Glutamatergic neuron (in vitro differentiated cells): ENCODE measurements at regions not wholly inside any gene's neighbourhood (a gene's known extent, or its start where the extent isn't known, plus 50 kb on each side); places are given as distances from the start of the nearest gene placed in this dataset.

Source experiments
- DNase-seq: peaks from one replicate; pipeline ENCODE4 v3.0.0; 2022
- H3K27ac Mint-ChIP-seq: one replicate; pipeline ENCODE4 v1.8.0; 2020; ENCODE audit warnings: mild to moderate bottlenecking, mixed read lengths, inconsistent platforms; ENCODE audit not compliant: unreplicated experiment
- H3K27me3 Mint-ChIP-seq: one replicate; pipeline ENCODE4 v1.8.0; 2020; ENCODE audit warnings: mild to moderate bottlenecking, moderate library complexity, mixed read lengths, inconsistent platforms; ENCODE audit not compliant: unreplicated experiment
- H3K36me3 Mint-ChIP-seq: one replicate; pipeline ENCODE4 v1.8.0; 2020; ENCODE audit warnings: mild to moderate bottlenecking, mixed read lengths, inconsistent platforms; ENCODE audit not compliant: unreplicated experiment
- H3K4me1 Mint-ChIP-seq: one replicate; pipeline ENCODE4 v1.8.0; 2020; ENCODE audit warnings: mild to moderate bottlenecking, low read depth, mixed read lengths, inconsistent platforms; ENCODE audit not compliant: unreplicated experiment
- H3K4me3 Mint-ChIP-seq: one replicate; pipeline ENCODE4 v1.8.0; 2020; ENCODE audit warnings: mild to moderate bottlenecking, mixed read lengths, inconsistent platforms; ENCODE audit not compliant: unreplicated experiment
- H3K9me3 Mint-ChIP-seq: one replicate; pipeline ENCODE4 v1.8.0; 2020; ENCODE audit warnings: mild to moderate bottlenecking, moderate library complexity, mixed read lengths, inconsistent platforms; ENCODE audit not compliant: unreplicated experiment
- CTCF ChIP-seq: fragments of 200-600 bp; sonication (generic); IDR thresholded peaks from one replicate; pipeline ENCODE4 v1.5.0; 2021; ENCODE audit not compliant: partially characterized antibody, unreplicated experiment

- Mint-ChIP-seq H3K27me3 (no peaks in the 10 kb centered on the region), H3K9me3 (no peaks in the 10 kb centered on the region), H3K4me3 (no peak overlapping the region), H3K36me3 (no peaks in the 10 kb centered on the region), H3K27ac (no peak overlapping the region), H3K4me1 (peaks cover 2% of the 10 kb centered on the region)
- no peak for DNase-seq
- no peak for TF ChIP-seq CTCF
These were observed 120.2 kb downstream of the RAB11FIP2 start for GRCh38 chr10:117926491-117926890.

- H3K9me3 Mint-ChIP-seq: no peaks in the 10 kb centered on the region
- no peak for DNase-seq
- H3K27ac Mint-ChIP-seq: no peak overlapping the region
- no peaks in the 10 kb centered on the region for H3K27me3 Mint-ChIP-seq
- TF ChIP-seq CTCF: no peak
- H3K4me3 Mint-ChIP-seq: no peak overlapping the region
- no peaks in the 10 kb centered on the region for H3K36me3 Mint-ChIP-seq
- peaks cover 2% of the 10 kb centered on the region for H3K4me1 Mint-ChIP-seq
These were observed 119.4 kb downstream of the RAB11FIP2 start for GRCh38 chr10:117927332-117927731.

GRCh38 chr10:117927871-117928270 lies 118.9 kb downstream of the RAB11FIP2 start:
- TF ChIP-seq CTCF: no peak
- Mint-ChIP-seq H3K9me3 (no peaks in the 10 kb centered on the region), H3K27ac (no peak overlapping the region), H3K27me3 (no peaks in the 10 kb centered on the region), H3K36me3 (no peaks in the 10 kb centered on the region), H3K4me3 (no peak overlapping the region), H3K4me1 (peaks cover 2% of the 10 kb centered on the region)
- no peak for DNase-seq

- no peak for DNase-seq
- H3K4me3 Mint-ChIP-seq: no peak overlapping the region
These were observed 118.5 kb downstream of the RAB11FIP2 start for GRCh38 chr10:117928281-117928680.

GRCh38 chr10:117928741-117929140 lies 118.0 kb downstream of the RAB11FIP2 start:
- Mint-ChIP-seq H3K4me1 (peaks cover 2% of the 10 kb centered on the region), H3K9me3 (no peaks in the 10 kb centered on the region), H3K36me3 (no peaks in the 10 kb centered on the region), H3K27ac (no peak overlapping the region), H3K4me3 (no peak overlapping the region), H3K27me3 (no peaks in the 10 kb centered on the region)
- no peak for DNase-seq
- TF ChIP-seq CTCF: no peak

More at GRCh38 chr10:117928281-117928680, 118.5 kb downstream of the RAB11FIP2 start:
- no peak for TF ChIP-seq CTCF
- Mint-ChIP-seq H3K36me3 (no peaks in the 10 kb centered on the region), H3K27ac (no peak overlapping the region), H3K27me3 (no peaks in the 10 kb centered on the region), H3K4me1 (peaks cover 2% of the 10 kb centered on the region), H3K9me3 (no peaks in the 10 kb centered on the region)
